HG02840 (cell line): ENCODE measurements at regions not wholly inside any gene's neighbourhood (a gene's known extent, or its start where the extent isn't known, plus 50 kb on each side); places are given as distances from the start of the nearest gene placed in this dataset.
"Not testable (repeated sequence)": the region's sequence is repeated elsewhere in the genome, so short reads cannot be mapped to it uniquely, and the experiment has no call there.

Source experiments
- ATAC-seq: cut with Tn5 transposase; IDR thresholded peaks from one replicate; pipeline ENCODE4 v1.9.1; 2021; ENCODE audit warnings: mild to moderate bottlenecking, moderate library complexity, moderate number of reproducible peaks; ENCODE audit not compliant: unreplicated experiment, low FRiP score

GRCh38 chr12:127761880-127762279 is 505.1 kb upstream of the TMEM132C start:
- ATAC-seq, result no peak

GRCh38 chr12:127767656-127768055 is 499.3 kb upstream of the TMEM132C start:
- no peak for ATAC-seq

- ATAC-seq, result no peak
Measured at GRCh38 chr12:127770118-127770517, 496.9 kb upstream of the TMEM132C start.

- ATAC-seq, result no peak
Measured at GRCh38 chr12:127771546-127771945, 495.4 kb upstream of the TMEM132C start.

- no peak for ATAC-seq
Measured at GRCh38 chr12:127773520-127773919, 493.4 kb upstream of the TMEM132C start.

- no peak for ATAC-seq
Measured at GRCh38 chr12:127774828-127775227, 492.1 kb upstream of the TMEM132C start.

- no peak for ATAC-seq
Measured at GRCh38 chr12:127779301-127780045, 487.5 kb upstream of the TMEM132C start.

- no peak for ATAC-seq
Measured at GRCh38 chr12:127780881-127781280, 486.1 kb upstream of the TMEM132C start.

- ATAC-seq, result no peak
Measured at GRCh38 chr12:127781336-127781735, 485.6 kb upstream of the TMEM132C start.

- no peak for ATAC-seq
Measured at GRCh38 chr12:127785540-127785939, 481.4 kb upstream of the TMEM132C start.

- no peak for ATAC-seq
Measured at GRCh38 chr12:127785986-127786590, 480.9 kb upstream of the TMEM132C start.

- ATAC-seq, result no peak
Measured at GRCh38 chr12:127787544-127787943, 479.4 kb upstream of the TMEM132C start.

- no peak for ATAC-seq
Measured at GRCh38 chr12:127790376-127790775, 476.6 kb upstream of the TMEM132C start.

- no peak for ATAC-seq
Measured at GRCh38 chr12:127791217-127791616, 475.8 kb upstream of the TMEM132C start.

- ATAC-seq, result no peak
Measured at GRCh38 chr12:127797918-127798317, 469.1 kb upstream of the TMEM132C start.

- no peak for ATAC-seq
Measured at GRCh38 chr12:127802271-127802670, 464.7 kb upstream of the TMEM132C start.

- no peak for ATAC-seq
Measured at GRCh38 chr12:127803545-127803944, 463.4 kb upstream of the TMEM132C start.

GRCh38 chr12:127809275-127809674 is 457.7 kb upstream of the TMEM132C start:
- no peak for ATAC-seq

GRCh38 chr12:127810041-127810440 is 456.9 kb upstream of the TMEM132C start:
- no peak for ATAC-seq

GRCh38 chr12:127810459-127810858 is 456.5 kb upstream of the TMEM132C start:
- not testable (repeated sequence) for ATAC-seq

GRCh38 chr12:127811988-127812387 is 455.0 kb upstream of the TMEM132C start:
- no peak for ATAC-seq

- no peak for ATAC-seq
Measured at GRCh38 chr12:127813147-127813546, 453.8 kb upstream of the TMEM132C start.
